HEK293 (cell line): ENCODE measurements at regions not wholly inside any gene's neighbourhood (a gene's known extent, or its start where the extent isn't known, plus 50 kb on each side); places are given as distances from the start of the nearest gene placed in this dataset.

Source experiments
- CTCF ChIA-PET: fragments of 350-600 bp; formaldehyde crosslinking; extraction: SDS; loops from one replicate; lab custom pipeline; 2021; ENCODE audit warnings: antibody characterized with exemption; lab: Yijun Ruan, JAX
- POLR2A ChIA-PET: fragments of 300-600 bp; formaldehyde crosslinking; extraction: SDS; loops from one replicate; lab custom pipeline; 2020; ENCODE audit warnings: antibody characterized with exemption, inconsistent platforms; lab: Yijun Ruan, JAX
- H3K27ac ChIP-seq: fragments of 200-500 bp; sonication (Bioruptor generic); 2 replicates; pipeline ENCODE4 v1.5.1; 2014; ENCODE audit warnings: low read depth, low read length, control low read depth, inconsistent platforms; ENCODE audit errors: extremely low read depth
- H3K36me3 ChIP-seq, 2 experiments: fragments of 200-500 bp in 1 of 2; sonication (Bioruptor generic) in 1 of 2; 1 replicate in 1 of 2; 2 replicates in 1 of 2; pipeline ENCODE4 v1.5.1; 2014 to 2017; ENCODE audit warnings: inconsistent platforms in 2 of 2, low read length in 2 of 2; ENCODE audit not compliant: control insufficient read depth in 2 of 2, insufficient read depth in 1 of 2
- H3K4me1 ChIP-seq: fragments of 200-500 bp; sonication (Bioruptor generic); 2 replicates; pipeline ENCODE4 v1.5.1; 2014; ENCODE audit warnings: mild to moderate bottlenecking, low read length, inconsistent platforms; ENCODE audit not compliant: control insufficient read depth, insufficient read depth
- H3K4me3 ChIP-seq: 2 replicates; pipeline ENCODE4 v1.5.1; 2011; ENCODE audit warnings: low read depth, mild to moderate bottlenecking, control low read depth, low read length, moderate library complexity
- H3K9me3 ChIP-seq: fragments of 200-500 bp; sonication (Bioruptor generic); 2 replicates; pipeline ENCODE4 v1.5.1; 2014; ENCODE audit warnings: low read depth, low read length, inconsistent platforms; ENCODE audit not compliant: control insufficient read depth, insufficient read depth
- GFI1B ChIP-seq: fragments of 450-650 bp; formaldehyde crosslinking; IDR thresholded peaks from 2 replicates; pipeline ENCODE4 v1.5.1; 2016; ENCODE audit warnings: missing biosample characterization, missing genetic modification characterization
- GLI4 ChIP-seq: fragments of 450-650 bp; formaldehyde crosslinking; IDR thresholded peaks from 2 replicates; pipeline ENCODE4 v1.5.1; 2016; ENCODE audit warnings: missing biosample characterization, missing genetic modification characterization
- GLIS1 ChIP-seq: fragments of 450-650 bp; formaldehyde crosslinking; IDR thresholded peaks from 2 replicates; pipeline ENCODE4 v1.5.1; 2016; ENCODE audit warnings: missing biosample characterization, missing genetic modification characterization
- KLF16 ChIP-seq: fragments of 450-650 bp; formaldehyde crosslinking; IDR thresholded peaks from 2 replicates; pipeline ENCODE4 v1.5.1; 2017; ENCODE audit warnings: missing biosample characterization, missing genetic modification characterization
- MEIS1 ChIP-seq: sonication (generic); formaldehyde crosslinking; IDR thresholded peaks from 2 replicates; pipeline ENCODE4 v1.8.1; 2022; ENCODE audit warnings: missing genetic modification reagents, mild to moderate bottlenecking, borderline replicate concordance
- PRDM6 ChIP-seq: fragments of 450-650 bp; formaldehyde crosslinking; IDR thresholded peaks from 2 replicates; pipeline ENCODE4 v1.5.1; 2017; ENCODE audit warnings: missing biosample characterization, missing genetic modification characterization
- REPIN1 ChIP-seq: fragments of 450-650 bp; formaldehyde crosslinking; IDR thresholded peaks from 2 replicates; pipeline ENCODE4 v1.5.1; 2017; ENCODE audit warnings: missing biosample characterization, missing genetic modification characterization, low read depth
- SETDB1 ChIP-seq: IDR thresholded peaks from one replicate; pipeline ENCODE4 v1.6.1; 2017; ENCODE audit warnings: mild to moderate bottlenecking, low read length, moderate library complexity, mixed read lengths; ENCODE audit not compliant: insufficient read length
- TCF7L2 ChIP-seq: IDR thresholded peaks from 2 replicates; pipeline ENCODE4 v1.6.1; 2011; ENCODE audit warnings: low read depth, mild to moderate bottlenecking, inconsistent platforms, low read length, moderate library complexity, borderline replicate concordance
- TRIM28 ChIP-seq: IDR thresholded peaks from 2 replicates; pipeline ENCODE4 v1.6.1; 2011; ENCODE audit warnings: low read length, control low read depth, borderline replicate concordance
- YY2 ChIP-seq: fragments of 450-650 bp; formaldehyde crosslinking; IDR thresholded peaks from 2 replicates; pipeline ENCODE4 v1.5.1; 2016; ENCODE audit warnings: missing biosample characterization, missing genetic modification characterization
- ZBTB20 ChIP-seq: fragments of 450-650 bp; formaldehyde crosslinking; IDR thresholded peaks from 2 replicates; pipeline ENCODE4 v1.5.1; 2016; ENCODE audit warnings: missing biosample characterization, missing genetic modification characterization
- ZBTB8A ChIP-seq: fragments of 450-650 bp; formaldehyde crosslinking; IDR thresholded peaks from 2 replicates; pipeline ENCODE4 v1.5.1; 2016; ENCODE audit warnings: missing biosample characterization, missing genetic modification characterization
- ZFHX2 ChIP-seq: fragments of 450-650 bp; formaldehyde crosslinking; conservative IDR thresholded peaks from 2 replicates; pipeline ENCODE4 v1.5.1; 2016; ENCODE audit warnings: missing biosample characterization, missing genetic modification characterization
- ZNF112 ChIP-seq: fragments of 450-650 bp; formaldehyde crosslinking; IDR thresholded peaks from 2 replicates; pipeline ENCODE4 v1.5.0; 2017; ENCODE audit warnings: missing biosample characterization, missing genetic modification characterization
- ZNF121 ChIP-seq: fragments of 450-650 bp; formaldehyde crosslinking; IDR thresholded peaks from 2 replicates; pipeline ENCODE4 v1.5.1; 2016; ENCODE audit warnings: missing biosample characterization, missing genetic modification characterization
- ZNF132 ChIP-seq: fragments of 450-650 bp; formaldehyde crosslinking; IDR thresholded peaks from 2 replicates; pipeline ENCODE4 v1.5.1; 2017; ENCODE audit warnings: missing biosample characterization, missing genetic modification characterization, borderline replicate concordance
- ZNF184 ChIP-seq: fragments of 450-650 bp; IDR thresholded peaks from 2 replicates; pipeline ENCODE4 v1.5.1; 2018; ENCODE audit warnings: missing biosample characterization, mild to moderate bottlenecking, missing genetic modification characterization
- ZNF23 ChIP-seq: fragments of 450-650 bp; formaldehyde crosslinking; IDR thresholded peaks from 2 replicates; pipeline ENCODE4 v1.5.1; 2016; ENCODE audit warnings: missing biosample characterization, missing genetic modification characterization, borderline replicate concordance
- ZNF248 ChIP-seq: fragments of 450-650 bp; formaldehyde crosslinking; IDR thresholded peaks from 2 replicates; pipeline ENCODE4 v1.5.1; 2017; ENCODE audit warnings: missing biosample characterization, missing genetic modification characterization
- ZNF391 ChIP-seq: fragments of 450-650 bp; formaldehyde crosslinking; IDR thresholded peaks from 2 replicates; pipeline ENCODE4 v1.5.1; 2016; ENCODE audit warnings: low read depth, missing biosample characterization, missing genetic modification characterization, borderline replicate concordance
- ZNF529 ChIP-seq: fragments of 450-650 bp; formaldehyde crosslinking; IDR thresholded peaks from 2 replicates; pipeline ENCODE4 v1.5.1; 2017; ENCODE audit warnings: missing genetic modification characterization, missing biosample characterization; ENCODE audit not compliant: insufficient replicate concordance
- ZNF548 ChIP-seq: fragments of 450-650 bp; formaldehyde crosslinking; IDR thresholded peaks from 2 replicates; pipeline ENCODE4 v1.5.1; 2016; ENCODE audit warnings: missing biosample characterization, missing genetic modification characterization
- ZNF571 ChIP-seq: fragments of 450-650 bp; formaldehyde crosslinking; IDR thresholded peaks from 2 replicates; pipeline ENCODE4 v1.5.0; 2017; ENCODE audit warnings: missing biosample characterization, missing genetic modification characterization
- ZNF677 ChIP-seq: fragments of 450-650 bp; IDR thresholded peaks from 2 replicates; pipeline ENCODE4 v1.5.0; 2018; ENCODE audit warnings: missing biosample characterization, mild to moderate bottlenecking, missing genetic modification characterization, moderate library complexity
- ZNF701 ChIP-seq: fragments of 450-650 bp; formaldehyde crosslinking; IDR thresholded peaks from 2 replicates; pipeline ENCODE4 v1.5.1; 2016; ENCODE audit warnings: missing biosample characterization, missing genetic modification characterization
- ZNF747 ChIP-seq: fragments of 450-650 bp; formaldehyde crosslinking; IDR thresholded peaks from 2 replicates; pipeline ENCODE4 v1.5.1; 2016; ENCODE audit warnings: missing biosample characterization, missing genetic modification characterization
- ZNF785 ChIP-seq: fragments of 450-650 bp; formaldehyde crosslinking; IDR thresholded peaks from 2 replicates; pipeline ENCODE4 v1.5.1; 2016; ENCODE audit warnings: missing biosample characterization, missing genetic modification characterization
- ZNF830 ChIP-seq: fragments of 450-650 bp; IDR thresholded peaks from 2 replicates; pipeline ENCODE4 v1.5.0; 2018; ENCODE audit warnings: missing biosample characterization, missing genetic modification characterization, low read depth, mild to moderate bottlenecking, moderate library complexity
- ZSCAN23 ChIP-seq: fragments of 450-650 bp; formaldehyde crosslinking; IDR thresholded peaks from 2 replicates; pipeline ENCODE4 v1.5.1; 2016; ENCODE audit warnings: missing biosample characterization, missing genetic modification characterization
- TF ChIP-seq, protein P1 (sequence below): fragments of 450-650 bp; formaldehyde crosslinking; IDR thresholded peaks from 2 replicates; pipeline ENCODE4 v1.5.1; 2016; ENCODE audit warnings: missing biosample characterization, missing genetic modification characterization, borderline replicate concordance

DNA sequence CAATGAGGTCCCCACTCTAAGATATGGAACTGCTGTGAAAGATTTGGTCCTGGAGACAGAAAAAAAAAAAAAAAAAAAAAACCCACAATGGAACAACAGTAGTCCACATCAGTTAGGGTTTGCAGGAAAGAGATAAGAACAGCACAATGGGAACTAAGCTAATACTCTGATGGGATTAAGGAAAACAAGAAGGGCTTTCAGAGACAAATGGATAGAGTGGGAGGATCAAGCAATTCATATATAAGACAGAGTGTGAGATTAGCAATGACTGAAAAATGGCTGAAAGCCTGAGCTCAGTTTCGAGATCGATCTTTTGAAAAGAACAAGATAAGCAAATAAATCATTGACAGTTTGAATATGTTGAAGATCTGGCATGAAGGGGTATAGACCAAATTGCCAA, 188.4 kb upstream of the TRPC5 start:
- Histone ChIP-seq H3K4me3 (no peak overlapping the region), H3K27ac (no peak overlapping the region), H3K9me3 (no peaks in the 10 kb centered on the region), H3K4me1 (no peaks in the 10 kb centered on the region), H3K36me3 (no peaks in the 10 kb centered on the region)
- TF ChIP-seq ZNF23 (tag by site-specific recombination) (no peak), REPIN1 (tag by site-specific recombination) (no peak), TRIM28 (no peak), ZFHX2 (tag by site-specific recombination) (no peak), ZNF548 (tag by site-specific recombination) (no peak), PRDM6 (tag by site-specific recombination) (no peak), ZNF830 (tag by site-specific recombination) (no peak), SETDB1 (no peak), YY2 (tag by site-specific recombination) (no peak), KLF16 (tag by site-specific recombination) (no peak), ZNF785 (tag by site-specific recombination) (no peak), ZNF701 (tag by site-specific recombination) (no peak), ZNF677 (tag by site-specific recombination) (no peak), GFI1B (no peak), ZNF248 (tag by site-specific recombination) (no peak), ZNF529 (tag by site-specific recombination) (no peak)
- TF ChIP-seq, protein P1, sequence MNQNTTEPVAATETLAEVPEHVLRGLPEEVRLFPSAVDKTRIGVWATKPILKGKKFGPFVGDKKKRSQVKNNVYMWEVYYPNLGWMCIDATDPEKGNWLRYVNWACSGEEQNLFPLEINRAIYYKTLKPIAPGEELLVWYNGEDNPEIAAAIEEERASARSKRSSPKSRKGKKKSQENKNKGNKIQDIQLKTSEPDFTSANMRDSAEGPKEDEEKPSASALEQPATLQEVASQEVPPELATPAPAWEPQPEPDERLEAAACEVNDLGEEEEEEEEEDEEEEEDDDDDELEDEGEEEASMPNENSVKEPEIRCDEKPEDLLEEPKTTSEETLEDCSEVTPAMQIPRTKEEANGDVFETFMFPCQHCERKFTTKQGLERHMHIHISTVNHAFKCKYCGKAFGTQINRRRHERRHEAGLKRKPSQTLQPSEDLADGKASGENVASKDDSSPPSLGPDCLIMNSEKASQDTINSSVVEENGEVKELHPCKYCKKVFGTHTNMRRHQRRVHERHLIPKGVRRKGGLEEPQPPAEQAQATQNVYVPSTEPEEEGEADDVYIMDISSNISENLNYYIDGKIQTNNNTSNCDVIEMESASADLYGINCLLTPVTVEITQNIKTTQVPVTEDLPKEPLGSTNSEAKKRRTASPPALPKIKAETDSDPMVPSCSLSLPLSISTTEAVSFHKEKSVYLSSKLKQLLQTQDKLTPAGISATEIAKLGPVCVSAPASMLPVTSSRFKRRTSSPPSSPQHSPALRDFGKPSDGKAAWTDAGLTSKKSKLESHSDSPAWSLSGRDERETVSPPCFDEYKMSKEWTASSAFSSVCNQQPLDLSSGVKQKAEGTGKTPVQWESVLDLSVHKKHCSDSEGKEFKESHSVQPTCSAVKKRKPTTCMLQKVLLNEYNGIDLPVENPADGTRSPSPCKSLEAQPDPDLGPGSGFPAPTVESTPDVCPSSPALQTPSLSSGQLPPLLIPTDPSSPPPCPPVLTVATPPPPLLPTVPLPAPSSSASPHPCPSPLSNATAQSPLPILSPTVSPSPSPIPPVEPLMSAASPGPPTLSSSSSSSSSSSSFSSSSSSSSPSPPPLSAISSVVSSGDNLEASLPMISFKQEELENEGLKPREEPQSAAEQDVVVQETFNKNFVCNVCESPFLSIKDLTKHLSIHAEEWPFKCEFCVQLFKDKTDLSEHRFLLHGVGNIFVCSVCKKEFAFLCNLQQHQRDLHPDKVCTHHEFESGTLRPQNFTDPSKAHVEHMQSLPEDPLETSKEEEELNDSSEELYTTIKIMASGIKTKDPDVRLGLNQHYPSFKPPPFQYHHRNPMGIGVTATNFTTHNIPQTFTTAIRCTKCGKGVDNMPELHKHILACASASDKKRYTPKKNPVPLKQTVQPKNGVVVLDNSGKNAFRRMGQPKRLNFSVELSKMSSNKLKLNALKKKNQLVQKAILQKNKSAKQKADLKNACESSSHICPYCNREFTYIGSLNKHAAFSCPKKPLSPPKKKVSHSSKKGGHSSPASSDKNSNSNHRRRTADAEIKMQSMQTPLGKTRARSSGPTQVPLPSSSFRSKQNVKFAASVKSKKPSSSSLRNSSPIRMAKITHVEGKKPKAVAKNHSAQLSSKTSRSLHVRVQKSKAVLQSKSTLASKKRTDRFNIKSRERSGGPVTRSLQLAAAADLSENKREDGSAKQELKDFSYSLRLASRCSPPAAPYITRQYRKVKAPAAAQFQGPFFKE: no peak
- ChIA-PET CTCF (no interaction called here), POLR2A (no interaction called here)

DNA sequence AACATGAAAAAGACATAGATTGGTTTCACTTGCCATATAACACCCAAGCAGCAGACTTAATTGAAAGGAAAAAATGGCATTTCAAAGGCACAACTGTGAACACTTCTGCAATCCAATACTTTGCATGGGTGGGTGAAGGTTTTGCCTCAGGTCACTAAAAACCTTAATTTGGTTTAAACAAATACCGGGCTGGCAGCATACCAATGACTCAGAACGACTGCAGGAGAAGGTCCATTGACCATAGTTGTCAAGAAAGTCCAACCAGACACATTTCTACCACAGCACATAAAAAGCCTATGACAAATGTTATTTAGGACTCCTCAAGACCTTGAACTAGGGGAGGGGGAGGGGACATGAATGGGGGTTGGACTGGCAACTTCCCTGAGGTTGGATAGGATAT, 183.6 kb upstream of the TRPC5 start:
- Histone ChIP-seq H3K27ac (no peak overlapping the region), H3K4me3 (no peak overlapping the region), H3K9me3 (no peaks in the 10 kb centered on the region; the same call in 1 of the 2 replicates), H3K4me1 (no peaks in the 10 kb centered on the region), H3K36me3 (no peaks in the 10 kb centered on the region)
- CTCF ChIA-PET: no interaction called here
- POLR2A ChIA-PET: no interaction called here
- no peak for TF ChIP-seq ZNF132 (tag by site-specific recombination)
- no peak for TF ChIP-seq ZNF112 (tag by site-specific recombination)
- no peak for TF ChIP-seq ZBTB20
- TF ChIP-seq ZNF121 (tag by site-specific recombination): no peak
- TF ChIP-seq GLIS1 (tag by site-specific recombination): no peak
- no peak for TF ChIP-seq MEIS1
- TF ChIP-seq ZNF248 (tag by site-specific recombination): no peak
- no peak for TF ChIP-seq ZNF184 (tag by site-specific recombination)
- TF ChIP-seq ZNF391 (tag by site-specific recombination): no peak
- TF ChIP-seq ZBTB8A (tag by site-specific recombination): no peak
- no peak for TF ChIP-seq TCF7L2
- TF ChIP-seq ZNF747 (tag by site-specific recombination): no peak
- TF ChIP-seq ZSCAN23 (tag by site-specific recombination): no peak
- no peak for TF ChIP-seq ZNF571
- TF ChIP-seq GLI4 (tag by site-specific recombination): no peak
